OCI-LY7 (cell line): ENCODE measurements at regions not wholly inside any gene's neighbourhood (a gene's known extent, or its start where the extent isn't known, plus 50 kb on each side); places are given as distances from the start of the nearest gene placed in this dataset.

Experiments used
- BruUV-seq: library from RNA; stranded (reverse); fragments of 400-500 nt; replicated peaks from 2 replicates; lab custom pipeline; 2021; lab: Mats Ljungman, UMichigan
- CTCF ChIA-PET: fragments of 300-600 bp; sonication (Branson Sonifier 250); formaldehyde crosslinking; loops from one replicate; lab custom pipeline; 2022; ENCODE audit warnings: antibody characterized with exemption; ENCODE audit not compliant: unreplicated experiment; lab: Charles Lee
- POLR2A ChIA-PET: fragments of 300-600 bp; sonication (Branson Sonifier 250); formaldehyde crosslinking; loops from one replicate; lab custom pipeline; 2022; ENCODE audit warnings: antibody characterized with exemption; lab: Charles Lee
- DNase-seq: peaks from one replicate; pipeline ENCODE4 v3.0.0-alpha.2; 2015; ENCODE audit warnings: low spot score
- H2AFZ ChIP-seq: fragments of 200-600 bp; sonication (generic), shearing (Covaris generic); 2 replicates; pipeline ENCODE4 v1.6.1; 2014; ENCODE audit warnings: mild to moderate bottlenecking, antibody characterized with exemption, low read length, moderate library complexity
- H3K27ac ChIP-seq: fragments of 200-600 bp; sonication (generic); 2 replicates; pipeline ENCODE4 v1.5.1; 2014; ENCODE audit warnings: mixed run types, low read depth, mild to moderate bottlenecking, moderate library complexity, low read length, inconsistent platforms; ENCODE audit not compliant: poor library complexity, severe bottlenecking
- H3K36me3 ChIP-seq: fragments of 200-600 bp; sonication (generic); 2 replicates; pipeline ENCODE4 v1.6.1; 2014; ENCODE audit warnings: mild to moderate bottlenecking, antibody characterized with exemption, low read length, moderate library complexity, mixed read lengths; ENCODE audit not compliant: insufficient read depth
- H3K4me1 ChIP-seq: fragments of 200-600 bp; sonication (generic); 2 replicates; pipeline ENCODE4 v1.5.1; 2014; ENCODE audit warnings: mild to moderate bottlenecking, low read length; ENCODE audit not compliant: insufficient read depth, poor library complexity, severe bottlenecking
- H3K4me2 ChIP-seq: fragments of 200-600 bp; sonication (generic); 2 replicates; pipeline ENCODE4 v1.6.1; 2014; ENCODE audit warnings: mild to moderate bottlenecking, low read length
- H3K4me3 ChIP-seq: fragments of 200-600 bp; sonication (generic); 2 replicates; pipeline ENCODE4 v1.5.1; 2014; ENCODE audit warnings: mild to moderate bottlenecking, low read depth, low read length; ENCODE audit not compliant: poor library complexity, severe bottlenecking
- H3K79me2 ChIP-seq: fragments of 200-600 bp; sonication (generic); 2 replicates; pipeline ENCODE4 v1.6.1; 2016; ENCODE audit warnings: low read depth, mild to moderate bottlenecking, low read length, moderate library complexity, mixed read lengths; ENCODE audit not compliant: insufficient read depth
- H3K9me2 ChIP-seq: fragments of 200-600 bp; sonication (generic); 2 replicates; pipeline ENCODE4 v1.6.1; 2016; ENCODE audit warnings: mild to moderate bottlenecking, low read length, mixed read lengths; ENCODE audit not compliant: insufficient read depth
- H3K9me3 ChIP-seq: fragments of 200-600 bp; sonication (generic); 2 replicates; pipeline ENCODE4 v1.6.1; 2014; ENCODE audit warnings: mild to moderate bottlenecking, mixed run types, low read length, mixed read lengths
- H4K20me1 ChIP-seq: fragments of 200-600 bp; sonication (generic); 2 replicates; pipeline ENCODE4 v1.6.1; 2014; ENCODE audit warnings: mild to moderate bottlenecking, antibody characterized with exemption, low read length, moderate library complexity, mixed read lengths; ENCODE audit not compliant: insufficient read depth
- EZH2phosphoT487 ChIP-seq: fragments of 200-600 bp; sonication (generic); IDR thresholded peaks from 2 replicates; pipeline ENCODE4 v1.6.1; 2018; ENCODE audit warnings: low read depth, borderline replicate concordance, mild to moderate bottlenecking, mixed run types, antibody characterized with exemption, low read length, moderate library complexity, mixed read lengths
- intact Hi-C: fragments of 100-400 bp; cut with micrococcal nuclease; formaldehyde crosslinking; loops from one replicate; pipeline ENCODE4 v1.10.0; 2022; ENCODE audit not compliant: unreplicated experiment
- TF ChIP-seq, protein P1 (sequence below): fragments of 200-600 bp; sonication (generic); conservative IDR thresholded peaks from 2 replicates; pipeline ENCODE4 v1.5.1; 2014; ENCODE audit warnings: mild to moderate bottlenecking, antibody characterized with exemption, low read length, moderate library complexity, mixed read lengths

DNA sequence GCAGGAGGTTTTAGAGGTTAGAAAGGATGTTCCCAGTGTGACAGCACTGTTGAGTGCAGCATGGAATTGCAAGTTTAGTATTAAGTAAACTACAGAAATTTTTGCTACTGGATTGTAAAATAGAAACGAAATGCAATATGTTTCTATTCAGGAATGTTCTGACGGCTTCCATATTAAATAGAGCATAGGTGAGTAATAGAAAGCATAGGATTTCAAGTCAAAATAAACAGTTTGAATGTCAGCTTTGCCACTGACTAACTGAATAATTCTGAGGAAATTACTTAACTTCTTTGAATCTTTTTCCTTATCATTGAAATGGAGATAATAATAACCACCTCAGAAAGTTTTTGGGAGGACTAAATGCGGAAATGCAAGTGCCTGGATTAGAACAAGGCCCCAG, 331.9 kb upstream of the GK2 start:
- Histone ChIP-seq H3K79me2 (no peaks in the 10 kb centered on the region), H3K4me2 (no peak overlapping the region), H3K4me1 (no peaks in the 10 kb centered on the region), H3K4me3 (no peak overlapping the region), H3K9me3 (no peaks in the 10 kb centered on the region), H4K20me1 (no peaks in the 10 kb centered on the region), H3K36me3 (no peaks in the 10 kb centered on the region), H3K27ac (no peak overlapping the region), H3K9me2 (no peaks in the 10 kb centered on the region), H2AFZ (no peak overlapping the region)
- CTCF ChIA-PET = no interaction called here
- no peak for DNase-seq
- no TSS peak for BruUV-seq
- intact Hi-C loops = no loop called here
- TF ChIP-seq, protein P1, sequence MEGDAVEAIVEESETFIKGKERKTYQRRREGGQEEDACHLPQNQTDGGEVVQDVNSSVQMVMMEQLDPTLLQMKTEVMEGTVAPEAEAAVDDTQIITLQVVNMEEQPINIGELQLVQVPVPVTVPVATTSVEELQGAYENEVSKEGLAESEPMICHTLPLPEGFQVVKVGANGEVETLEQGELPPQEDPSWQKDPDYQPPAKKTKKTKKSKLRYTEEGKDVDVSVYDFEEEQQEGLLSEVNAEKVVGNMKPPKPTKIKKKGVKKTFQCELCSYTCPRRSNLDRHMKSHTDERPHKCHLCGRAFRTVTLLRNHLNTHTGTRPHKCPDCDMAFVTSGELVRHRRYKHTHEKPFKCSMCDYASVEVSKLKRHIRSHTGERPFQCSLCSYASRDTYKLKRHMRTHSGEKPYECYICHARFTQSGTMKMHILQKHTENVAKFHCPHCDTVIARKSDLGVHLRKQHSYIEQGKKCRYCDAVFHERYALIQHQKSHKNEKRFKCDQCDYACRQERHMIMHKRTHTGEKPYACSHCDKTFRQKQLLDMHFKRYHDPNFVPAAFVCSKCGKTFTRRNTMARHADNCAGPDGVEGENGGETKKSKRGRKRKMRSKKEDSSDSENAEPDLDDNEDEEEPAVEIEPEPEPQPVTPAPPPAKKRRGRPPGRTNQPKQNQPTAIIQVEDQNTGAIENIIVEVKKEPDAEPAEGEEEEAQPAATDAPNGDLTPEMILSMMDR = no peak
- TF ChIP-seq EZH2phosphoT487 = no peak
- POLR2A ChIA-PET = no interaction called here

DNA sequence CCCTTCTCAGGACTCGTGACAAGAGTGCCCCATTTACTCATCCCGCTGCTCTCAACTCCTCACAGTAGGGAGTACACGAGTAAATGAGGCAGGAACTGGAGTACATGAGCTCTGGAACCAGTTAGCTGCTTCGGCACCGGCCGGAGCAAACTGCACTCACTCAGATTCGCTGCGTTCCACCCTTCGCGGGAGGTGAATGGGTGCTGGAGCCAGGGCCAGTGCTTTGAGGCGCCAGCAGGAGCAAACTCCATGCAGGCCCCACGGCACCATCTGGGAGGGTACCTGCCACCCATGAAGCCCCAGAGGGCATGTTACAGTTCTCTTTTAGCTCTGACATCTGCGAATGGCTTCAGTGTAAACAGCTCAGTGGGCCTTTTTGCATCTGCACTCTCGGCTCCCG, 315.5 kb upstream of the GK2 start:
- no peak overlapping the region for H3K4me3 ChIP-seq
- no peak for DNase-seq
- ChIA-PET CTCF (no interaction called here), POLR2A (no interaction called here)
- H3K79me2 ChIP-seq = no peaks in the 10 kb centered on the region
- no peaks in the 10 kb centered on the region for H3K36me3 ChIP-seq
- intact Hi-C loops = no loop called here
- H3K4me2 ChIP-seq = no peak overlapping the region
- no peak overlapping the region for H3K27ac ChIP-seq
- no TSS peak for BruUV-seq
- no peak overlapping the region for H2AFZ ChIP-seq
- H4K20me1 ChIP-seq = no peaks in the 10 kb centered on the region
- no peaks in the 10 kb centered on the region for H3K9me3 ChIP-seq
- no peaks in the 10 kb centered on the region for H3K4me1 ChIP-seq
- no peak for TF ChIP-seq EZH2phosphoT487
- TF ChIP-seq, protein P1 = no peak
- H3K9me2 ChIP-seq = no peaks in the 10 kb centered on the region

DNA sequence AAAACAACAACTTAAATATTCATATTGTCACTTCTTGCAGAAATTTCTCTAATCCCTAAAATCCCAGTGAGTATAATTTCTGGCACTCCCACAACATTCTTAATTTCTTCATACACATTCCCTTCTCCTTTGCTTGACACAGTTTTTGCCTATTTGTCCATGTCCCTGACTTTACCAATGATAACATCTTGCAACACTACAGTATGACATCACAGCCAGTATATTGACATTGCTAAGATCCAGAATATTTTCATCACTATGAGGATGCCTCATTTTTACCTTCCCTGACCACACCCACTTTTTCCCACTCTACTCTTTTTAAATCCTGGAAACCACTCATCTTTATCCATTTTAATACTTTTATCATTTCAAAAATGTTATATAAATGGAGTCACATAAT, 292.3 kb upstream of the GK2 start:
- CTCF ChIA-PET = no interaction called here
- POLR2A ChIA-PET = interaction anchor here (0.7 kb wide), 1 partner anchor 15 kb away, joined by 3 read pairs; no protein-coding TSS in a partner anchor
- intact Hi-C loops = no loop called here

More for the DNA sequence above, 292.3 kb upstream of the GK2 start:
- H4K20me1 ChIP-seq = no peaks in the 10 kb centered on the region
- H3K4me1 ChIP-seq = no peaks in the 10 kb centered on the region
- no peak overlapping the region for H3K27ac ChIP-seq
- no peaks in the 10 kb centered on the region for H3K9me3 ChIP-seq
- no peak for DNase-seq
- no peak overlapping the region for H3K4me3 ChIP-seq
- no peaks in the 10 kb centered on the region for H3K36me3 ChIP-seq
- BruUV-seq = no TSS peak
- no peak overlapping the region for H2AFZ ChIP-seq
- H3K4me2 ChIP-seq = no peak overlapping the region
- TF ChIP-seq EZH2phosphoT487 = no peak
- TF ChIP-seq, protein P1 = no peak
- no peaks in the 10 kb centered on the region for H3K9me2 ChIP-seq
- H3K79me2 ChIP-seq = no peaks in the 10 kb centered on the region
